ENCODE measurements at regions not wholly inside any gene's neighbourhood (a gene's known extent, or its start where the extent isn't known, plus 50 kb on each side); places are given as distances from the start of the nearest gene placed in this dataset.

DNA sequence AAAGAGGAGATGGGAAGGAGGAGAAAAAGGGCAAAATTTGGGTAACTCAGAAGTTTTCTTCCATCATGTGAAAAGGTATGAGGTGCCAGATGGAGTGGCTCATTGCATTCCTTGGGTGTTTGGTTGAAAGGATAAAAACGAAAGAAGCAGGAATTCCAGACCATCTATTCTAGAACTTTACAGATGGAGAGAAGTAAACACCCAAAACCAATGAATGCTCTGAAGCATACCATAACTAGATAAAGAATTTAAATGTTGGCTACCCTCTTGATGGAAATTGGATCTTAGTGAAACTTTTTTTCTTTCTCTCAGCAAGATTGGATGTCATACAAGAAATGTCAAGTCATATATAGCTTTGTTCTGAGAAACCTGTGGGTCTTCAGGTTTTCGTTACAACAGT is 175.6 kb upstream of the FAR2 start:
- DNase-seq = no peak
- no peak overlapping the region for H2AK5ac ChIP-seq (ENCODE audit: low read length)
- H2BK15ac ChIP-seq (replicated peaks; ENCODE audit: low read depth) = no peak overlapping the region
- no peak overlapping the region for H3K27ac ChIP-seq (ENCODE audit: low read depth, low read length)
- no peaks in the 10 kb centered on the region for H3K36me3 ChIP-seq (ENCODE audit: control insufficient read depth, insufficient read depth, low read length)
- H3K27me3 ChIP-seq (ENCODE audit: insufficient read depth, low read length, poor library complexity) = no peaks in the 10 kb centered on the region
- H3K18ac ChIP-seq (ENCODE audit: low read length) = no peak overlapping the region
- H3K4me3 ChIP-seq (ENCODE audit: low read length) = no peak overlapping the region
- H2BK120ac ChIP-seq (ENCODE audit: low read depth, low read length) = no peak overlapping the region
- H4K8ac ChIP-seq (ENCODE audit: low read depth, low read length) = no peak overlapping the region
- H4K5ac ChIP-seq (ENCODE audit: low read length) = no peak overlapping the region
- H3K4ac ChIP-seq (ENCODE audit: low read depth, low read length) = no peak overlapping the region
- H3K9ac ChIP-seq (ENCODE audit: low read length) = no peak overlapping the region
- no peaks in the 10 kb centered on the region for H3K4me1 ChIP-seq (ENCODE audit: control insufficient read depth, low read depth, low read length)
- H2BK5ac ChIP-seq (ENCODE audit: low read length) = no peak overlapping the region
- H3K79me2 ChIP-seq (ENCODE audit: control insufficient read depth, insufficient read depth, low read length) = no peaks in the 10 kb centered on the region
- H3K4me2 ChIP-seq (ENCODE audit: low read length) = no peak overlapping the region
- WGBS (ENCODE audit: extremely low coverage, insufficient coverage, low lambda C conversion rate) = no CpG with 5 or more reads among the region's 2 CpGs
- no peak overlapping the region for H3K56ac ChIP-seq (ENCODE audit: low read length)
- H3K23ac ChIP-seq (ENCODE audit: low read length) = no peak overlapping the region
- no peaks in the 10 kb centered on the region for H3K79me1 ChIP-seq (ENCODE audit: low read length)

DNA sequence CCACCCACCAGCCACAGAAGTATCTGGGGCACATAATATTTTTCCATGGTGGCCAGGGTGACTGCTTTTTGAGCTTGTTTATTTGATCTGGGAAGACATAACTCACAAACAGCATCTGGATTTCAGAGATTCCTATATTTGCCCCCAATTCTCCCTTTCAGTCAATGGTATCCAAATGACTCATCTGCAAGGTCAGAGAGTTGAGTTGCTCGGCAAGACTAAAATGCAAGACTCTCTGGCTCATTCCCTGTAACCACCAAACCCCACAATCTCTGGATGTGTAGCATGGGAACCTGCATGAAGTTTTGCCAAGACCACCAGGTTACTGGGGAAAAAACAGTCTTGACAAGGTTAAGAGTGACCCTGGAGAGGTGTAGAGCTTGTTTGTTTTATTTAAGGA is 174.9 kb upstream of the FAR2 start:
- Histone ChIP-seq H3K23ac (ENCODE audit: low read length) (no peak overlapping the region), H3K79me1 (ENCODE audit: low read length) (no peaks in the 10 kb centered on the region), H2BK120ac (ENCODE audit: low read depth, low read length) (no peak overlapping the region), H3K9ac (ENCODE audit: low read length) (no peak overlapping the region), H3K36me3 (ENCODE audit: control insufficient read depth, insufficient read depth, low read length) (no peaks in the 10 kb centered on the region), H3K4me2 (ENCODE audit: low read length) (no peak overlapping the region), H2BK15ac (replicated peaks; ENCODE audit: low read depth) (no peak overlapping the region), H2BK5ac (ENCODE audit: low read length) (no peak overlapping the region), H3K27me3 (ENCODE audit: insufficient read depth, low read length, poor library complexity) (no peaks in the 10 kb centered on the region), H3K56ac (ENCODE audit: low read length) (no peak overlapping the region), H3K27ac (ENCODE audit: low read depth, low read length) (no peak overlapping the region), H3K4me3 (ENCODE audit: low read length) (no peak overlapping the region), H3K79me2 (ENCODE audit: control insufficient read depth, insufficient read depth, low read length) (no peaks in the 10 kb centered on the region), H4K5ac (ENCODE audit: low read length) (no peak overlapping the region), H4K8ac (ENCODE audit: low read depth, low read length) (no peak overlapping the region), H3K4ac (ENCODE audit: low read depth, low read length) (no peak overlapping the region), H3K18ac (ENCODE audit: low read length) (no peak overlapping the region), H2AK5ac (ENCODE audit: low read length) (no peak overlapping the region), H3K4me1 (ENCODE audit: control insufficient read depth, low read depth, low read length) (no peaks in the 10 kb centered on the region)
- no peak for DNase-seq
- no CpG with 5 or more reads among the region's 1 CpG for WGBS (ENCODE audit: extremely low coverage, insufficient coverage, low lambda C conversion rate)

DNA sequence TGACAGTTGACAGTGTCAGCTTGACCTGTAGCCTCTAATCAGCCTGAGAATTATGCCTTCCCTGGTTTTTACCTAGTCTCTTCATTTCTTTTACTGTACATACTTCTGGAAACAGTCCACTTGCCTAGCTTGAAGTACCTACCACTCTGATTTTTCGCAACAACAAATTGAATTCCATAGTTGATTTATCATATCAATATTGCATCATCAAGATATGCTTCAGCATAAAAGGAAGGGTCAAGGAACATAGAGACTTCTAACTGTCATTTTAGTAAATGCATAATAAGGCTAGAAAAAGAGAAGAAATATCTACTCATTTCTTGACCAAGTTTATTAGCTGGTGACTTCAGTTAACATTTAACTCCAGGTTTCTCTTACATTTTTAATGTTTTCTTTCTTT is 174.2 kb upstream of the FAR2 start:
- no peak overlapping the region for H3K56ac ChIP-seq (ENCODE audit: low read length)
- no peaks in the 10 kb centered on the region for H3K4me1 ChIP-seq (ENCODE audit: control insufficient read depth, low read depth, low read length)
- H3K23ac ChIP-seq (ENCODE audit: low read length) = no peak overlapping the region
- H4K5ac ChIP-seq (ENCODE audit: low read length) = no peak overlapping the region
- no peak overlapping the region for H3K27ac ChIP-seq (ENCODE audit: low read depth, low read length)
- H3K18ac ChIP-seq (ENCODE audit: low read length) = no peak overlapping the region
- no peak for DNase-seq
- no peak overlapping the region for H2BK15ac ChIP-seq (replicated peaks; ENCODE audit: low read depth)
- WGBS (ENCODE audit: extremely low coverage, insufficient coverage, low lambda C conversion rate) = no CpG with 5 or more reads among the region's 1 CpG
- H3K4me2 ChIP-seq (ENCODE audit: low read length) = no peak overlapping the region
- no peak overlapping the region for H2BK120ac ChIP-seq (ENCODE audit: low read depth, low read length)
- no peaks in the 10 kb centered on the region for H3K36me3 ChIP-seq (ENCODE audit: control insufficient read depth, insufficient read depth, low read length)
- no peak overlapping the region for H2AK5ac ChIP-seq (ENCODE audit: low read length)
- H4K8ac ChIP-seq (ENCODE audit: low read depth, low read length) = no peak overlapping the region
- H3K4me3 ChIP-seq (ENCODE audit: low read length) = no peak overlapping the region
- no peak overlapping the region for H2BK5ac ChIP-seq (ENCODE audit: low read length)
- H3K4ac ChIP-seq (ENCODE audit: low read depth, low read length) = no peak overlapping the region
- no peak overlapping the region for H3K9ac ChIP-seq (ENCODE audit: low read length)
- no peaks in the 10 kb centered on the region for H3K79me1 ChIP-seq (ENCODE audit: low read length)
- no peaks in the 10 kb centered on the region for H3K27me3 ChIP-seq (ENCODE audit: insufficient read depth, low read length, poor library complexity)
- H3K79me2 ChIP-seq (ENCODE audit: control insufficient read depth, insufficient read depth, low read length) = no peaks in the 10 kb centered on the region

DNA sequence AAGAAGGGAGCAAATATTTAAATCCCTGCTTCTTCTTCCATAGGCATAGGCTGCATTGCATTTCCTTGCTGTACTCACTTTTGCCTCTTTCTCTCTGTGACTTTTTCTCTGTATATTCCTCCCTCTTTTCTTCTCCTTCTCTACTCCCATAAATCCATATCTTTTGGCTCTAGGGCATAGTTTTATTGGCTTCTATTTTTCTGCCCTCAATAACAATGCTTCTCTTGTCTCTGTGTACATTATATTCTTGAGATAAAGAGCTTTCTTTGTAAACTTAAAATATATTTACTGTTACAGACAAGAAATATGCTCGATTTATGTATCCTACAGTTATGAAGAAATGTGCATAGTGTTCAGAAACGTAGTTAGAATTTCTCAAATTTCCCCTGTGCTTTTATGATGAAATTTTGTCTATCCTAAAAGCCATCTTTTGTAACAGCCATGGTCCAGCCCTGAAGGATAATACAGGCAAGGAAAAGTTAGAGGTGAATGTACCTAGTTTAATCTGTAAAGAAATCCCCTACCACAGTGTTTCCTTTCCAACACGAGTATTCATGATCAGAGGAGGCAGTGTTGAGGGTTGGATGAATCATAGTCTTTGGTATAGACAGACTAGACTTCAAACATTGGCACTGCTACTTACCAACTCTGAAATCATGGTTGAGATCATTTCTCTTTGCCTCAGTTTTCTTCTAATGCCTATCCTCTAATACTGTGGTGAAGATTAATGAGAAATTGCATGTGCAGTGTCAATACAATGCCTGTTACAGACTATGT is 173.3 kb upstream of the FAR2 start:
- Histone ChIP-seq H3K79me1 (ENCODE audit: low read length) (no peaks in the 10 kb centered on the region), H3K4ac (ENCODE audit: low read depth, low read length) (no peak overlapping the region)

DNA sequence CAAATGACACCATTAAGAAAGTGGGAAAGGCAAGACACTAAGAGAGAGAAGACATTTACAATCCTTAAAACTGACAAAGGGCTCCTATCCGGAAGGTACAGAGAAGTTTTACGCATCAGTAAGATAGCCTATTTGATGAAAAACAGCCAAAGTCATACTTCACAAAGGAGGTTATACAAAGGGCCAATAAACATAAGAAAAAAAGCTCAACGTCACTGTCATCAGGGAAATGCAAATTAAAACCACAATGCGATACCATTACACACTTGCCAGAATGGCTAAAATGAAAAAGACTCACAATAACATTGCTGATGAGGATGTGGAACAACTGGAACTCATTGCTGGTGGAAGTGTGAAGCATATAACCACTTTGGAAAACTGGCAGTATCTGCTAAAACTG is 168.6 kb upstream of the FAR2 start:
- H3K23ac ChIP-seq (ENCODE audit: low read length) = no peak overlapping the region

More for the DNA sequence above, 173.3 kb upstream of the FAR2 start:
- H3K79me2 ChIP-seq (ENCODE audit: control insufficient read depth, insufficient read depth, low read length) = no peaks in the 10 kb centered on the region
- no peaks in the 10 kb centered on the region for H3K4me1 ChIP-seq (ENCODE audit: control insufficient read depth, low read depth, low read length)
- H3K56ac ChIP-seq (ENCODE audit: low read length) = no peak overlapping the region
- H3K23ac ChIP-seq (ENCODE audit: low read length) = no peak overlapping the region
- no peak overlapping the region for H3K4me3 ChIP-seq (ENCODE audit: low read length)
- WGBS (ENCODE audit: extremely low coverage, insufficient coverage, low lambda C conversion rate) = no CpG with 5 or more reads among the region's 3 CpGs
- no peak overlapping the region for H3K4me2 ChIP-seq (ENCODE audit: low read length)
- no peak for DNase-seq
- H2BK15ac ChIP-seq (replicated peaks; ENCODE audit: low read depth) = no peak overlapping the region
- no peak overlapping the region for H3K27ac ChIP-seq (ENCODE audit: low read depth, low read length)
- no peak overlapping the region for H3K18ac ChIP-seq (ENCODE audit: low read length)
- H4K8ac ChIP-seq (ENCODE audit: low read depth, low read length) = no peak overlapping the region
- H3K9ac ChIP-seq (ENCODE audit: low read length) = no peak overlapping the region
- H3K27me3 ChIP-seq (ENCODE audit: insufficient read depth, low read length, poor library complexity) = no peaks in the 10 kb centered on the region
- H3K36me3 ChIP-seq (ENCODE audit: control insufficient read depth, insufficient read depth, low read length) = no peaks in the 10 kb centered on the region
- H4K5ac ChIP-seq (ENCODE audit: low read length) = no peak overlapping the region
- H2BK5ac ChIP-seq (ENCODE audit: low read length) = no peak overlapping the region
- no peak overlapping the region for H2BK120ac ChIP-seq (ENCODE audit: low read depth, low read length)
- H2AK5ac ChIP-seq (ENCODE audit: low read length) = no peak overlapping the region

More for the DNA sequence above, 168.6 kb upstream of the FAR2 start:
- no peak overlapping the region for H3K4ac ChIP-seq (ENCODE audit: low read depth, low read length)
- no peaks in the 10 kb centered on the region for H3K4me1 ChIP-seq (ENCODE audit: control insufficient read depth, low read depth, low read length)
- H3K79me1 ChIP-seq (ENCODE audit: low read length) = no peaks in the 10 kb centered on the region
- no peaks in the 10 kb centered on the region for H3K36me3 ChIP-seq (ENCODE audit: control insufficient read depth, insufficient read depth, low read length)
- no peak overlapping the region for H4K8ac ChIP-seq (ENCODE audit: low read depth, low read length)
- no peak overlapping the region for H2BK15ac ChIP-seq (replicated peaks; ENCODE audit: low read depth)
- no peaks in the 10 kb centered on the region for H3K79me2 ChIP-seq (ENCODE audit: control insufficient read depth, insufficient read depth, low read length)
- H3K27ac ChIP-seq (ENCODE audit: low read depth, low read length) = no peak overlapping the region
- H2AK5ac ChIP-seq (ENCODE audit: low read length) = no peak overlapping the region
- no peak overlapping the region for H2BK120ac ChIP-seq (ENCODE audit: low read depth, low read length)
- no CpG with 5 or more reads among the region's 4 CpGs for WGBS (ENCODE audit: extremely low coverage, insufficient coverage, low lambda C conversion rate)
- H3K56ac ChIP-seq (ENCODE audit: low read length) = no peak overlapping the region
- H3K27me3 ChIP-seq (ENCODE audit: insufficient read depth, low read length, poor library complexity) = no peaks in the 10 kb centered on the region
- H2BK5ac ChIP-seq (ENCODE audit: low read length) = no peak overlapping the region
- no peak overlapping the region for H3K4me3 ChIP-seq (ENCODE audit: low read length)
- H3K9ac ChIP-seq (ENCODE audit: low read length) = no peak overlapping the region
- no peak overlapping the region for H3K4me2 ChIP-seq (ENCODE audit: low read length)
- H4K5ac ChIP-seq (ENCODE audit: low read length) = no peak overlapping the region
- no peak overlapping the region for H3K18ac ChIP-seq (ENCODE audit: low read length)
- DNase-seq = no peak
